IMR-90 (cell line): ENCODE measurements at regions not wholly inside any gene's neighbourhood (a gene's known extent, or its start where the extent isn't known, plus 50 kb on each side); places are given as distances from the start of the nearest gene placed in this dataset.

Experiments
- ATAC-seq: fragments of 200-7000 bp; cut with Tn5 transposase; 2 replicates; pipeline ENCODE4 v1.9.1; 2020; ENCODE audit warnings: low read depth, mild to moderate bottlenecking, moderate library complexity
- BruUV-seq: library from RNA; stranded (reverse); fragments of 400-500 nt; replicated peaks from 2 replicates; lab custom pipeline; 2021; lab: Mats Ljungman, UMichigan
- CTCF ChIA-PET: fragments of 300-600 bp; formaldehyde crosslinking; extraction: SDS; loops from one replicate; lab custom pipeline; 2021; ENCODE audit warnings: antibody characterized with exemption; lab: Yijun Ruan, JAX
- POLR2A ChIA-PET: fragments of 300-600 bp; sonication (Branson Sonifier 250); formaldehyde crosslinking; loops from one replicate; lab custom pipeline; 2022; ENCODE audit warnings: antibody characterized with exemption; ENCODE audit not compliant: unreplicated experiment; lab: Charles Lee
- DNase-seq: peaks from one replicate; pipeline ENCODE4 v3.0.0; 2013
- H2AFZ ChIP-seq: replicated peaks from 2 replicates; pipeline ENCODE3; 2013; ENCODE audit warnings: low read length, mild to moderate bottlenecking; ENCODE audit not compliant: poor library complexity
- H2AK5ac ChIP-seq: 2 replicates; pipeline ENCODE4 v1.6.1; 2013; ENCODE audit warnings: low read depth, low read length, inconsistent platforms
- H2AK9ac ChIP-seq: replicated peaks from 2 replicates; pipeline ENCODE3; 2013; ENCODE audit warnings: mild to moderate bottlenecking, low read depth, low read length, moderate library complexity; ENCODE audit not compliant: poor library complexity
- H2BK120ac ChIP-seq: 2 replicates; pipeline ENCODE4 v1.6.1; 2013; ENCODE audit warnings: low read depth, low read length, inconsistent platforms
- H2BK15ac ChIP-seq: 3 replicates; pipeline ENCODE4 v1.6.1; 2013; ENCODE audit warnings: low read depth, low read length, inconsistent platforms
- H2BK20ac ChIP-seq: 2 replicates; pipeline ENCODE4 v1.6.1; 2013; ENCODE audit warnings: low read depth, mild to moderate bottlenecking, inconsistent platforms, low read length, moderate library complexity
- H2BK5ac ChIP-seq: 2 replicates; pipeline ENCODE4 v1.6.1; 2013; ENCODE audit warnings: mild to moderate bottlenecking, low read depth, low read length, inconsistent platforms; ENCODE audit not compliant: poor library complexity, severe bottlenecking
- H3K14ac ChIP-seq: replicated peaks from 2 replicates; pipeline ENCODE4 v1.6.1; 2013; ENCODE audit warnings: low read depth, low read length, inconsistent platforms
- H3K18ac ChIP-seq: 2 replicates; pipeline ENCODE4 v1.6.1; 2013; ENCODE audit warnings: low read depth, low read length, control low read depth
- H3K23ac ChIP-seq: 2 replicates; pipeline ENCODE4 v1.6.1; 2013; ENCODE audit warnings: low read depth, low read length, inconsistent platforms
- H3K27ac ChIP-seq: 2 replicates; pipeline ENCODE4 v1.5.1; 2013; ENCODE audit warnings: mild to moderate bottlenecking, control low read depth, low read length; ENCODE audit not compliant: insufficient read depth
- H3K27me3 ChIP-seq: 2 replicates; pipeline ENCODE4 v1.6.1; 2013; ENCODE audit warnings: low read length; ENCODE audit not compliant: control insufficient read depth, insufficient read depth
- H3K36me3 ChIP-seq: 2 replicates; pipeline ENCODE4 v1.6.1; 2013; ENCODE audit warnings: low read length, mixed read lengths; ENCODE audit not compliant: control insufficient read depth, insufficient read depth
- H3K4ac ChIP-seq: 2 replicates; pipeline ENCODE4 v1.6.1; 2013; ENCODE audit warnings: low read depth, low read length, inconsistent platforms
- H3K4me1 ChIP-seq: 2 replicates; pipeline ENCODE4 v1.6.1; 2013; ENCODE audit warnings: low read length, mixed read lengths; ENCODE audit not compliant: control insufficient read depth, insufficient read depth
- H3K4me2 ChIP-seq: 2 replicates; pipeline ENCODE4 v1.6.1; 2013; ENCODE audit warnings: low read depth, mild to moderate bottlenecking, control low read depth, low read length, moderate library complexity
- H3K4me3 ChIP-seq: 2 replicates; pipeline ENCODE4 v1.5.1; 2013; ENCODE audit warnings: low read depth, mild to moderate bottlenecking, control low read depth, low read length, moderate library complexity; ENCODE audit not compliant: insufficient read depth
- H3K56ac ChIP-seq: 2 replicates; pipeline ENCODE4 v1.6.1; 2013; ENCODE audit warnings: low read length, inconsistent platforms; ENCODE audit not compliant: insufficient read depth; ENCODE audit errors: extremely low read depth
- H3K79me1 ChIP-seq, 2 experiments: 2 replicates each; pipeline ENCODE4 v1.6.1; 2013; ENCODE audit warnings: low read length in 2 of 2, inconsistent platforms in 1 of 2, low read depth in 1 of 2
- H3K9ac ChIP-seq: 2 replicates; pipeline ENCODE4 v1.6.1; 2013; ENCODE audit warnings: low read depth, low read length, control low read depth
- H3K9me1 ChIP-seq: 2 replicates; pipeline ENCODE4 v1.6.1; 2013; ENCODE audit warnings: low read length, inconsistent platforms; ENCODE audit not compliant: insufficient read depth
- H3K9me3 ChIP-seq: 2 replicates; pipeline ENCODE4 v1.6.1; 2013; ENCODE audit warnings: low read length; ENCODE audit not compliant: control insufficient read depth, insufficient read depth
- H4K20me1 ChIP-seq: 2 replicates; pipeline ENCODE4 v1.6.1; 2013; ENCODE audit warnings: low read length, inconsistent platforms; ENCODE audit not compliant: insufficient read depth
- H4K5ac ChIP-seq: 2 replicates; pipeline ENCODE4 v1.6.1; 2013; ENCODE audit warnings: mild to moderate bottlenecking, low read depth, low read length, control low read depth
- H4K8ac ChIP-seq, 2 experiments: 2 replicates each; pipeline ENCODE4 v1.6.1; 2013; ENCODE audit warnings: low read depth in 2 of 2, low read length in 2 of 2, control low read depth in 1 of 2, inconsistent platforms in 1 of 2
- H4K91ac ChIP-seq: 2 replicates; pipeline ENCODE4 v1.6.1; 2013; ENCODE audit warnings: low read depth, low read length, inconsistent platforms; ENCODE audit not compliant: insufficient read depth
- BHLHE40 ChIP-seq: fragments of 150-350 bp; IDR thresholded peaks from 2 replicates; pipeline ENCODE4 v1.6.1; 2016; ENCODE audit warnings: mild to moderate bottlenecking, low read depth, low read length
- CEBPB ChIP-seq: IDR thresholded peaks from 2 replicates; pipeline ENCODE4 v1.6.1; 2012; ENCODE audit warnings: low read depth, low read length, improper control_type of control experiment
- CHD1 ChIP-seq: IDR thresholded peaks from 2 replicates; pipeline ENCODE4 v1.6.1; 2012; ENCODE audit warnings: low read depth, low read length, improper control_type of control experiment
- CTCF ChIP-seq: conservative IDR thresholded peaks from 2 replicates; pipeline ENCODE4 v1.5.1; 2012; ENCODE audit warnings: mild to moderate bottlenecking, low read depth, low read length, improper control_type of control experiment
- ELK1 ChIP-seq: fragments of 150-350 bp; IDR thresholded peaks from 2 replicates; pipeline ENCODE4 v1.6.1; 2016; ENCODE audit warnings: low read depth, mild to moderate bottlenecking, low read length, moderate library complexity, borderline replicate concordance
- FOS ChIP-seq: fragments of 150-350 bp; IDR thresholded peaks from 2 replicates; pipeline ENCODE4 v1.6.1; 2016; ENCODE audit warnings: low read depth, low read length
- MAFK ChIP-seq: IDR thresholded peaks from 2 replicates; pipeline ENCODE4 v1.6.1; 2012; ENCODE audit warnings: low read depth, low read length, improper control_type of control experiment
- MAZ ChIP-seq: IDR thresholded peaks from 2 replicates; pipeline ENCODE4 v1.6.1; 2012; ENCODE audit warnings: low read depth, mild to moderate bottlenecking, low read length, improper control_type of control experiment, moderate library complexity, borderline replicate concordance
- MXI1 ChIP-seq: IDR thresholded peaks from 2 replicates; pipeline ENCODE4 v1.6.1; 2012; ENCODE audit warnings: low read depth, mild to moderate bottlenecking, low read length, moderate library complexity, borderline replicate concordance
- NFE2L2 ChIP-seq: fragments of 150-350 bp; IDR thresholded peaks from 2 replicates; pipeline ENCODE4 v1.6.1; 2016; ENCODE audit warnings: low read depth, mild to moderate bottlenecking, low read length
- POLR2A ChIP-seq: IDR thresholded peaks from 2 replicates; pipeline ENCODE4 v1.6.1; 2012; ENCODE audit warnings: mild to moderate bottlenecking, low read depth, low read length
- RAD21 ChIP-seq: IDR thresholded peaks from 2 replicates; pipeline ENCODE4 v1.6.1; 2012; ENCODE audit warnings: low read length, improper control_type of control experiment
- RCOR1 ChIP-seq: IDR thresholded peaks from 2 replicates; pipeline ENCODE4 v1.6.1; 2012; ENCODE audit warnings: mild to moderate bottlenecking, low read length, improper control_type of control experiment; ENCODE audit not compliant: insufficient replicate concordance
- RFX5 ChIP-seq: IDR thresholded peaks from 2 replicates; pipeline ENCODE4 v1.8.0; 2012; ENCODE audit warnings: low read depth, mild to moderate bottlenecking, low read length, moderate library complexity
- SMC3 ChIP-seq: fragments of 150-350 bp; IDR thresholded peaks from 2 replicates; pipeline ENCODE4 v1.6.1; 2016; ENCODE audit warnings: low read depth, mild to moderate bottlenecking, antibody characterized with exemption, low read length, moderate library complexity
- USF2 ChIP-seq: fragments of 150-350 bp; IDR thresholded peaks from 2 replicates; pipeline ENCODE4 v1.6.1; 2017; ENCODE audit warnings: mild to moderate bottlenecking, antibody characterized with exemption, low read length, low read depth
- WGBS, 2 experiments: methylation state at CpG; one replicate each; pipeline versions ENCODE4 v1.1.5 to v1.1.7; 2013; ENCODE audit warnings: missing lambda C conversion rate in 2 of 2; ENCODE audit not compliant: insufficient read length in 1 of 2; ENCODE audit errors: extremely low coverage in 2 of 2; 5-methylcytosine and 5-hydroxymethylcytosine counted together
- dilution Hi-C: fragments of 300-500 bp; cut with HindIII; formaldehyde crosslinking; loops from one replicate; pipeline ENCODE4 v1.14.3; 2018; ENCODE audit warnings: low sequenced_read_pairs; ENCODE audit not compliant: unreplicated experiment
- in situ Hi-C: fragments of 300-500 bp; cut with MboI; formaldehyde crosslinking; loops from 3 replicates; pipeline ENCODE4 v1.14.3; 2019; ENCODE audit warnings: low sequenced_read_pairs, inconsistent platforms, mixed read lengths
- intact Hi-C: fragments of 100-400 bp; cut with micrococcal nuclease; formaldehyde crosslinking; loops from 2 replicates; pipeline ENCODE4 v1.10.0; 2022

- H3K23ac ChIP-seq = no peak overlapping the region
- peaks cover 26% of the 10 kb centered on the region for H3K9me3 ChIP-seq
- H3K9me1 ChIP-seq = no peaks in the 10 kb centered on the region
- no peaks in the 10 kb centered on the region for H3K27me3 ChIP-seq
- H2AK9ac ChIP-seq = no peak overlapping the region
- CTCF ChIA-PET = no interaction called here
- in situ Hi-C loops = no loop called here
- H3K4me1 ChIP-seq = no peaks in the 10 kb centered on the region
- no TSS peak for BruUV-seq
- no peaks in the 10 kb centered on the region for H3K79me1 ChIP-seq
- 20% methylated on average over 1 of the region's 3 CpGs; no CpG with 5 or more reads in 1 of the 2 experiments for WGBS, 2 experiments
- no peak overlapping the region for H3K4ac ChIP-seq
- no peak overlapping the region for H3K4me3 ChIP-seq
- no peak overlapping the region for H3K56ac ChIP-seq
- H3K4me2 ChIP-seq = no peak overlapping the region
- H4K91ac ChIP-seq = no peak overlapping the region
- no peak overlapping the region for H2AFZ ChIP-seq
- no peak overlapping the region for H3K14ac ChIP-seq
- no peak overlapping the region for H2AK5ac ChIP-seq
- dilution Hi-C loops = no loop called here
- no peak overlapping the region for H4K5ac ChIP-seq
- H3K18ac ChIP-seq = no peak overlapping the region
- no peak for TF ChIP-seq FOS
- no peak for TF ChIP-seq CHD1
- TF ChIP-seq RCOR1 = no peak
- TF ChIP-seq NFE2L2 = no peak
- no peak for TF ChIP-seq ELK1
- no peak for TF ChIP-seq MXI1
- no peak for TF ChIP-seq BHLHE40
- TF ChIP-seq POLR2A = no peak
- TF ChIP-seq MAZ = no peak
- TF ChIP-seq CTCF = no peak
- TF ChIP-seq USF2 = no peak
- no peak for TF ChIP-seq SMC3
- no peak for TF ChIP-seq RAD21
- TF ChIP-seq CEBPB = no peak
- no peak for TF ChIP-seq MAFK
- no peak for TF ChIP-seq RFX5
- H2BK120ac ChIP-seq = no peak overlapping the region
- H2BK15ac ChIP-seq = no peak overlapping the region
- no peak overlapping the region for H2BK20ac ChIP-seq
- no peak overlapping the region for H2BK5ac ChIP-seq
- ATAC-seq = no peak
- H3K27ac ChIP-seq = no peak overlapping the region
- H3K9ac ChIP-seq = no peak overlapping the region
- POLR2A ChIA-PET = no interaction called here
- intact Hi-C loops = no loop called here
- H4K8ac ChIP-seq = no peak overlapping the region
- H4K20me1 ChIP-seq = no peaks in the 10 kb centered on the region
- no peak for DNase-seq
- no peaks in the 10 kb centered on the region for H3K36me3 ChIP-seq
These were observed 353.6 kb downstream of the NPHP4 start for GRCh38 chr1:5638582-5638981.
